ENCODE measurements at regions not wholly inside any gene's neighbourhood (a gene's known extent, or its start where the extent isn't known, plus 50 kb on each side); places are given as distances from the start of the nearest gene placed in this dataset.

GRCh38 chr10:64463406-64463805 lies 942.2 kb downstream of the REEP3 start:
- peak; percentile 19 for DNase-seq

- DNase-seq: no peak
Observed at GRCh38 chr10:64465653-64466052, 944.5 kb downstream of the REEP3 start.

- no peak for DNase-seq
Observed at GRCh38 chr10:64468219-64468618, 947.0 kb downstream of the REEP3 start.

- no peak for DNase-seq
Observed at GRCh38 chr10:64476506-64476905, 955.3 kb downstream of the REEP3 start.

GRCh38 chr10:64477791-64478190 lies 956.6 kb downstream of the REEP3 start:
- DNase-seq: no peak

GRCh38 chr10:64484811-64485330 lies 963.7 kb downstream of the REEP3 start:
- DNase-seq: no peak

- no peak for DNase-seq
Observed at GRCh38 chr10:64486149-64486548, 964.9 kb downstream of the REEP3 start.

GRCh38 chr10:64486901-64487300 lies 965.7 kb downstream of the REEP3 start:
- DNase-seq: no peak

- no peak for DNase-seq
Observed at GRCh38 chr10:64494901-64495300, 973.7 kb downstream of the REEP3 start.

- no peak for DNase-seq
Observed at GRCh38 chr10:64497306-64497705, 976.1 kb downstream of the REEP3 start.

GRCh38 chr10:64501807-64502206 lies 980.6 kb downstream of the REEP3 start:
- DNase-seq: no peak

GRCh38 chr10:64502936-64503335 lies 981.7 kb downstream of the REEP3 start:
- no peak for DNase-seq

GRCh38 chr10:64503429-64503828 lies 982.2 kb downstream of the REEP3 start:
- DNase-seq: peak; percentile 31

GRCh38 chr10:64505501-64505900 lies 984.3 kb downstream of the REEP3 start:
- DNase-seq: peak; percentile 54

- peak; percentile 43 for DNase-seq
Observed at GRCh38 chr10:64506963-64507362, 985.8 kb downstream of the REEP3 start.

GRCh38 chr10:64507651-64508028 lies 986.4 kb downstream of the REEP3 start:
- no peak for DNase-seq

- peak; percentile 98 for DNase-seq
Observed at GRCh38 chr10:64508029-64508661, 986.9 kb downstream of the REEP3 start.

GRCh38 chr10:64515970-64516699 lies 994.9 kb downstream of the REEP3 start:
- DNase-seq: peak; percentile 88

GRCh38 chr10:64518456-64518855 lies 997.3 kb downstream of the REEP3 start:
- DNase-seq: peak; percentile 21

GRCh38 chr10:64519427-64519826 lies 998.2 kb downstream of the REEP3 start:
- no peak for DNase-seq

GRCh38 chr10:64519831-64520230 lies 998.6 kb downstream of the REEP3 start:
- DNase-seq: peak; percentile 95

- no peak for DNase-seq
Observed at GRCh38 chr10:64523065-64523759, 1002.0 kb downstream of the REEP3 start.

GRCh38 chr10:64528294-64529002 lies 1007.2 kb downstream of the REEP3 start:
- DNase-seq: no peak
